Endodermal cell (in vitro differentiated cells): ENCODE measurements at regions not wholly inside any gene's neighbourhood (a gene's known extent, or its start where the extent isn't known, plus 50 kb on each side); places are given as distances from the start of the nearest gene placed in this dataset.
A peak's percentile ranks its signal among the peaks of the same experiment; 100 is the strongest.
"Not testable (repeated sequence)": the region's sequence is repeated elsewhere in the genome, so short reads cannot be mapped to it uniquely, and the experiment has no call there.

Experiments used
- DNase-seq: peaks from one replicate; pipeline ENCODE4 v3.0.0-alpha.2; 2017
- H3K27ac ChIP-seq: 2 replicates; pipeline ENCODE4 v1.5.1; 2013; ENCODE audit warnings: mild to moderate bottlenecking, low read depth, low read length, moderate library complexity
- H3K27me3 ChIP-seq: 2 replicates; pipeline ENCODE4 v1.6.1; 2013; ENCODE audit warnings: mild to moderate bottlenecking, low read length, moderate library complexity; ENCODE audit not compliant: insufficient read depth, control insufficient read depth, poor library complexity, severe bottlenecking
- H3K36me3 ChIP-seq: 2 replicates; pipeline ENCODE4 v1.7.0; 2013; ENCODE audit warnings: mild to moderate bottlenecking, low read length, moderate library complexity; ENCODE audit not compliant: control insufficient read depth, insufficient read depth
- H3K4me1 ChIP-seq: one replicate; pipeline ENCODE4 v1.7.0; 2013; ENCODE audit warnings: low read length; ENCODE audit not compliant: control insufficient read depth, insufficient read depth
- H3K4me3 ChIP-seq: 2 replicates; pipeline ENCODE4 v1.5.1; 2013; ENCODE audit warnings: mild to moderate bottlenecking, low read length, moderate library complexity
- H3K9ac ChIP-seq: 2 replicates; pipeline ENCODE4 v1.6.1; 2013; ENCODE audit warnings: mild to moderate bottlenecking, low read length, moderate library complexity; ENCODE audit not compliant: poor library complexity, severe bottlenecking; ENCODE audit errors: extremely low read depth
- H3K9me3 ChIP-seq: 2 replicates; pipeline ENCODE4 v1.6.1; 2013; ENCODE audit warnings: mild to moderate bottlenecking, low read length, moderate library complexity; ENCODE audit not compliant: control insufficient read depth
- H3K27ac Mint-ChIP-seq: 2 replicates; pipeline ENCODE4 v1.8.0; 2020; ENCODE audit warnings: mixed read lengths
- H3K27me3 Mint-ChIP-seq: 2 replicates; pipeline ENCODE4 v1.8.0; 2021; ENCODE audit warnings: mild to moderate bottlenecking, mixed read lengths; ENCODE audit not compliant: insufficient read depth
- H3K36me3 Mint-ChIP-seq: 2 replicates; pipeline ENCODE4 v1.8.0; 2020; ENCODE audit warnings: low read depth, mixed read lengths
- H3K4me1 Mint-ChIP-seq: 2 replicates; pipeline ENCODE4 v1.8.0; 2020; ENCODE audit warnings: mixed read lengths
- H3K4me3 Mint-ChIP-seq: 2 replicates; pipeline ENCODE4 v1.8.0; 2020; ENCODE audit warnings: mild to moderate bottlenecking, moderate library complexity, mixed read lengths
- H3K9me3 Mint-ChIP-seq: 2 replicates; pipeline ENCODE4 v1.8.0; 2020; ENCODE audit warnings: mild to moderate bottlenecking, mixed read lengths
- WGBS, 2 experiments: methylation state at CpG; one replicate each; pipeline versions ENCODE4 v1.1.5 to v1.1.7; 2013; ENCODE audit warnings: missing lambda C conversion rate in 2 of 2, mixed read lengths in 1 of 2; ENCODE audit not compliant: insufficient coverage in 1 of 2, insufficient read length in 1 of 2; 5-methylcytosine and 5-hydroxymethylcytosine counted together
- TF ChIP-seq, protein P1 (sequence below): fragments of 200-600 bp; sonication (generic); conservative IDR thresholded peaks from 2 replicates; pipeline ENCODE4 v1.5.0; 2021; ENCODE audit warnings: antibody characterized with exemption, mild to moderate bottlenecking

DNA sequence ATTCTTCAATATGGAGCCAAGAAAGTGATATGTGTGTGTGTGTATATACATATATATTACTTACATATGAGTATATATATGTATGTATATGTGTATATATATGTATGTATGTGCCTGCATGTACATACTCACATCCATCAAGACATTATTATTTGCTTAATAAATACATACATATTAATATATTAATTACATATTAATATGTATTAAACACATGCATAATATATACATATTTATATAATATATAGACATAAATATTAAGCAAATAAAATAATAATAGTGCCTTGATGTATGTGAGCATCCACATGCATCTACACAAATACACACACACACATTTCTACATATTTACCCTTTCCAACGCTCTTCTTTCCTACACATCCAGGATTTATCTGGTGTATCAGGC, 88.7 kb upstream of the KCNMA1 start:
- Histone ChIP-seq H3K27me3 (no peaks in the 10 kb centered on the region), H3K4me1 (peaks cover 2% of the 10 kb centered on the region), H3K36me3 (no peaks in the 10 kb centered on the region), H3K9me3 (no peaks in the 10 kb centered on the region), H3K9ac (no peak overlapping the region), H3K4me3 (no peak overlapping the region), H3K27ac (no peak overlapping the region)
- Mint-ChIP-seq H3K27me3 (peaks cover 4% of the 10 kb centered on the region), H3K4me1 (peaks cover 9% of the 10 kb centered on the region), H3K36me3 (no peaks in the 10 kb centered on the region), H3K4me3 (no peak overlapping the region), H3K9me3 (no peaks in the 10 kb centered on the region), H3K27ac (no peak overlapping the region)
- no peak for DNase-seq
- WGBS, 2 experiments: 92% methylated on average over 1 of the region's 1 CpG; no CpG with 5 or more reads in 1 of the 2 experiments
- TF ChIP-seq, protein P1, sequence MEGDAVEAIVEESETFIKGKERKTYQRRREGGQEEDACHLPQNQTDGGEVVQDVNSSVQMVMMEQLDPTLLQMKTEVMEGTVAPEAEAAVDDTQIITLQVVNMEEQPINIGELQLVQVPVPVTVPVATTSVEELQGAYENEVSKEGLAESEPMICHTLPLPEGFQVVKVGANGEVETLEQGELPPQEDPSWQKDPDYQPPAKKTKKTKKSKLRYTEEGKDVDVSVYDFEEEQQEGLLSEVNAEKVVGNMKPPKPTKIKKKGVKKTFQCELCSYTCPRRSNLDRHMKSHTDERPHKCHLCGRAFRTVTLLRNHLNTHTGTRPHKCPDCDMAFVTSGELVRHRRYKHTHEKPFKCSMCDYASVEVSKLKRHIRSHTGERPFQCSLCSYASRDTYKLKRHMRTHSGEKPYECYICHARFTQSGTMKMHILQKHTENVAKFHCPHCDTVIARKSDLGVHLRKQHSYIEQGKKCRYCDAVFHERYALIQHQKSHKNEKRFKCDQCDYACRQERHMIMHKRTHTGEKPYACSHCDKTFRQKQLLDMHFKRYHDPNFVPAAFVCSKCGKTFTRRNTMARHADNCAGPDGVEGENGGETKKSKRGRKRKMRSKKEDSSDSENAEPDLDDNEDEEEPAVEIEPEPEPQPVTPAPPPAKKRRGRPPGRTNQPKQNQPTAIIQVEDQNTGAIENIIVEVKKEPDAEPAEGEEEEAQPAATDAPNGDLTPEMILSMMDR: no peak

DNA sequence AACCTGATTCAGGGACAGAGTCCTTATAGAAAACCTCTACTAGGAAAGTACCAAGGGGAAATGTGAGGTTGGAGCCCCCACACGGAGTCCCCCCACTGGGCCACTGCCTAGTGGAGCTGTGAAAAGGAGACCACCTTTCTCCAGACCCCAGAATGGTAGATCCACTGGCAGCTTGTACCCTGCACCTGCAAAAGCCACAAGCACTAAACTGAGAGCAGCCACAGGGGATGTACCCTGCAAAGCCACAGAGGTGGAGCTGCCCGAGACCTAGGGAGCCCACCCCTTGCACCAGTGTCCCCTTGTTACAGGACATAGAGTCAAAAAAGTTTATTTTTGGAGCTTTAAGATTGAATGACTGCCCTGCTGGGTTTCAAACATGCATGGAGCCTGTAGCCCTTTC, 87.2 kb upstream of the KCNMA1 start:
- Histone ChIP-seq H3K4me3 (no peak overlapping the region), H3K9me3 (no peaks in the 10 kb centered on the region), H3K36me3 (no peaks in the 10 kb centered on the region), H3K27me3 (no peaks in the 10 kb centered on the region), H3K9ac (no peak overlapping the region), H3K4me1 (peaks cover 2% of the 10 kb centered on the region), H3K27ac (no peak overlapping the region)
- TF ChIP-seq, protein P1: no peak
- no peak overlapping the region for H3K4me3 Mint-ChIP-seq
- no peak overlapping the region for H3K27ac Mint-ChIP-seq
- H3K9me3 Mint-ChIP-seq: no peaks in the 10 kb centered on the region
- H3K4me1 Mint-ChIP-seq: peaks cover 9% of the 10 kb centered on the region
- no peak for DNase-seq
- 89 to 100% methylated on average over 2 of the region's 2 CpGs for WGBS, 2 experiments
- peaks cover 2% of the 10 kb centered on the region for H3K27me3 Mint-ChIP-seq
- no peaks in the 10 kb centered on the region for H3K36me3 Mint-ChIP-seq

DNA sequence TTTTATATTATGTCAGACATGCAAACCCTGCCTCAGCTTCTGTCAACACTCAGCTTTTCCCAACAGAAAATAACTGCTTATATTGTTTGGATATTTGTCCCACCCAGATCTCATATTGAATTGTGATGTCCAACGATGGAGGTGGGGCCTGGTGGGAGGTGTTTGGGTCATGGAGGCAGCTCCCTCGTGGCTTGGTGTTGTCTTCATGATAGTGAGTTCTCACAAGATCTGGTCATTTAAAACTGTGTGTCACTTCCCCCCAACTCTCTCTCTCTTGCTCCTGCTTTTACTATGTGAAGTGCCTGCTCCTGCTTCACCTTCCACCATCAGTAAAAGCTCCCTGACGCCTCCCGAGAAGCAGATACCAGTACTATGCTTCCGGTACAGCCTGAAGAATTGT, 85.8 kb upstream of the KCNMA1 start:
- peaks cover 9% of the 10 kb centered on the region for H3K4me1 Mint-ChIP-seq
- H3K4me3 ChIP-seq: no peak overlapping the region
- H3K27ac Mint-ChIP-seq: no peak overlapping the region
- H3K36me3 ChIP-seq: no peaks in the 10 kb centered on the region
- H3K4me3 Mint-ChIP-seq: no peak overlapping the region
- no peak for DNase-seq
- peaks cover 2% of the 10 kb centered on the region for H3K4me1 ChIP-seq
- TF ChIP-seq, protein P1: no peak
- H3K27me3 ChIP-seq: no peaks in the 10 kb centered on the region
- no peaks in the 10 kb centered on the region for H3K36me3 Mint-ChIP-seq
- no peak overlapping the region for H3K9ac ChIP-seq
- no peaks in the 10 kb centered on the region for H3K9me3 ChIP-seq
- 86 to 92% methylated on average over 2 to 5 of the region's 5 CpGs for WGBS, 2 experiments
- H3K27me3 Mint-ChIP-seq: peaks cover 2% of the 10 kb centered on the region
- H3K27ac ChIP-seq: peak overlapping the region; percentile 69
- no peaks in the 10 kb centered on the region for H3K9me3 Mint-ChIP-seq

DNA sequence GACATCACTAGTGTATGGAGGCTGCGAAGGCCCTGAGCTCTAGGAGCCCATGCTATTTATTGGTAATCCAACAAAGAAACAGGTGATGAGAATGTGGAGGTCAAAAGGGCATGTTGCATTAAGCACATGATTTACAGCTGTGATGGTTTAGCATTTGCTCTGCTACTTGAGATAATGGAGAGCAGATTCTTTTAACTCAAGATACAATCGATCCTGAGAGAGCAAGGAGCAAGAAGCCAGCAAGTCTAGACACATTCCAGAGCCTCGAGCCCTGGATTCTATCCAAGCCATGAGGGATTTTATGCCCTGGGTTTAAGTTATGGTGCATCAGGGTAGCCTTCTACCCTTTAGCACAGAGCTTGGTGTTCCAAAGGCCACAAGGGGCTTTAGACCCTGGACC, 85.3 kb upstream of the KCNMA1 start:
- not testable (repeated sequence) for H3K27me3 ChIP-seq, H3K4me1 ChIP-seq, H3K36me3 ChIP-seq, H3K27ac Mint-ChIP-seq, H3K4me3 ChIP-seq, DNase-seq, H3K27me3 Mint-ChIP-seq, H3K4me1 Mint-ChIP-seq, H3K36me3 Mint-ChIP-seq, H3K4me3 Mint-ChIP-seq, H3K9ac ChIP-seq, H3K9me3 Mint-ChIP-seq, H3K9me3 ChIP-seq
- peak overlapping the region; percentile 69 for H3K27ac ChIP-seq
- WGBS, 2 experiments: 71 to 88% methylated on average over 1 to 3 of the region's 3 CpGs
